ENCODE measurements at regions not wholly inside any gene's neighbourhood (a gene's known extent, or its start where the extent isn't known, plus 50 kb on each side); places are given as distances from the start of the nearest gene placed in this dataset.

DNA sequence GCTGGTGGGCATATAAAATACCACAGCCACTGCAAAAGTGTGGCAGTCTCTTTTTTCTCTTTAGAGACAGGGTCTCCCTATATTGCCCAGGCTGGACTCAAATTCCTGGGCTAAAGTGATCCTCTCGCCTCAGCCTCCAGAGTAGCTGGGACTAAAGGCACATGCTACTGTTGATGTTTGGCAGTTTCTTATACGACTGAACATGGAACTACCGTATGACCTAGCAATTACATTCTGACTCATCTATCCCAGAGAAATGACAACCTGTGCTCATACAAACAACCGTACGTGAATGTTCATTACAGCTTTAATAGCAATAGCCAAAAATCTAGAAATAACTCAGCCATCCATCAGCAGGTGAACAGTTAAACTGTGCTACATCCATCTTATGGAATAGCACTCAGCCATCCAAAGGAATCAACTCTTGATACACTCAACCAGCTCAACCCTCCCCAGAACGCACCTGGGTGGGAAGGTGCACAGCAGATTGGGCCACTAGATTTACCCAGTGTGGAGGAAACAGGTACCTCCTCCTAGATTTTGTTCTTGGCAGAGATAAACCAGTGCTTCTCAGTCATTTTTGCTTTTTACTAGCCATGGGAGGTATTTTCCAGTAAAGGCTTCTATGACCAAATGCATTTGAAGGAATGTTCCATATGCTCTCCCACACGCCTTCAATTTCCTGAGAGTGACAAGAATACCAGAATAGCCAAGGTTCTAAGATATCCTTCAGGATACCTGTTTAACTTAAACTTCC, 130.5 kb downstream of the MED15 start:
- DNase-seq (ENCODE audit: low spot score), result no peak

DNA sequence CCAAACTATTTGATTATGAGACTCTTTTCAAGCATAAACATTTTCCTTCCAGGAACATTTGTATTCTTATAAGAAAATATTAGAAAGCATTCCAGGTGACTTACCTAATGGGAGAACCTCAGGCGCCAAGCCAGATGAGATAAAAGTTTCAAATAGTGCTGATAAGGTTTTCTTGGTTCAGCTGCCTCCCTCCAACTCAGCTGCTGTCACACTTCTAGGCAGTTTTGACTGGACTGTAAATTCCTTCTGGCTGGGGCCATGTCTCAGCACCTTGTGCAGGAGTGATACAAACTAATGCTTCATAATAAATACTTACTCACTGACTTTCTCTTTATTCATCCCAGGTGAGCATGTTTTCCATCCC, 131.1 kb downstream of the MED15 start:
- DNase-seq (ENCODE audit: low spot score), result no peak

DNA sequence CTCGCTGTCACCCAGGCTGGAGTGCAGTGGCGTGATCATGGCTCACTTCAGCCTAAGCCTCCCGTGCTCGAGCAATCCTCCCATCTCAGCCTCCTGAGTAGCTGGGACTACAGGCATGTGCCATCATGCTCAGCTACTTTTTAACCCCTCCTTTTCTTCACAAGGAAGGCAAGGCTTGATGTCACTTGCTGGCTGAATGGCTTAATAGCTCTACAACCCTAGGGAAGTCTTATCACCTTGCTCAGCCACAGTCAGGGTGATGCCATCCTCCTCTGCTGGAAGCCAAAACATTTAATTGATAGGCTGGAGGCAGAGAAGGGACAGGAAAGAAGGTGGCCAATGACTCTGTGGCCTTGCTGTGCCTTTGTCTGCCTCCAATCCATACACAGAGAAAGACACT, 131.9 kb downstream of the MED15 start:
- DNase-seq (ENCODE audit: low spot score), result no peak

DNA sequence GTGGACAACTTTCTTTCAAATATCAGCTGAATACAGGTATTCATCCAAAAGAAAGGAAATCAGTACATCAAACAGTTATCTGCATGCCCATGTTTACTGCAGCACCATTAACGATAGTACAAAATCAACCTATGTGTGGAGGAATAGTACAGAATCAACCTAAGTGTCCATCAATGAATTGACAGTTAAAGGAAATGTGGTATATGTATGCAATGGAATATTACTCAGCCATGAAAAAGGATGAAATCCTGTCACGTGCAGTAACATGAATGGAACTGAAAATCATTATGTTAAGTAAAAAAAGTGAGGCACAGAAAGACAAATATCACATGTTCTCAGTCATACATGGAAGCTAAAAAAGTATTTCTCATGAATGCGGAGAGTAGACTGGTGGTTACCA, 132.3 kb downstream of the MED15 start:
- DNase-seq (ENCODE audit: low spot score), result no peak

DNA sequence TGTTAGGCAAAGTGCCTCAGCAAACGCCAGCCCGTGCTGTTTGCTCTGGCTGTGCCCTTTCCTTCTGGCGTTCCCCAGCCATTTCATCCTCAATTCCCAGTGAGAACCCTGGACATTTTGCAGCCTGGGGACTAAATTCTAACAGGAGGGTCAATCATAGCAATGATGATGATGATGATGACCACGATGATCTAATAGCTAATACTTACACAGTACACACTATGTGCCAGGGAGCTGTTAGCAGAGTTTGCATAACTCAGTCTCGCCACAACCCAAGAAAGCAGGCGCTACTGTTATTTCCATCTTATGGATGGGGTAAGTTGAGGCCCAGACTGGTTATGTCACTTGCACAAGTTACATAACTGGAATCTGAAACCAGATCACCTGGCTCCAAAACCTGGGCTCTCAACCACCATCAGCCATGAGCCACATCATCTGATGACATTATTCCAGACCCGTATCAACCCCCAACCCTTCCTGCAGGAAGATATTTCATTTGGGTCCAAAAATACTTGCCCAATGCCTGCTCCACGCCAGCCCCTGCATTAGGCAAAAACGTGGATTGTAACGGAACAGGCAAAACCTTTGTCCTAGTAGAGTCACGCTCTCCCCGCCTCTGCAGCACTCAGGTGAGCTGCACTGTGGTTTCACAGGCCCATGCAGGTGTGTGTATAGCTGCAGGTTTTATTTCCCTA, 132.6 kb upstream of the SERPIND1 start:
- no peak for DNase-seq (ENCODE audit: low spot score)

DNA sequence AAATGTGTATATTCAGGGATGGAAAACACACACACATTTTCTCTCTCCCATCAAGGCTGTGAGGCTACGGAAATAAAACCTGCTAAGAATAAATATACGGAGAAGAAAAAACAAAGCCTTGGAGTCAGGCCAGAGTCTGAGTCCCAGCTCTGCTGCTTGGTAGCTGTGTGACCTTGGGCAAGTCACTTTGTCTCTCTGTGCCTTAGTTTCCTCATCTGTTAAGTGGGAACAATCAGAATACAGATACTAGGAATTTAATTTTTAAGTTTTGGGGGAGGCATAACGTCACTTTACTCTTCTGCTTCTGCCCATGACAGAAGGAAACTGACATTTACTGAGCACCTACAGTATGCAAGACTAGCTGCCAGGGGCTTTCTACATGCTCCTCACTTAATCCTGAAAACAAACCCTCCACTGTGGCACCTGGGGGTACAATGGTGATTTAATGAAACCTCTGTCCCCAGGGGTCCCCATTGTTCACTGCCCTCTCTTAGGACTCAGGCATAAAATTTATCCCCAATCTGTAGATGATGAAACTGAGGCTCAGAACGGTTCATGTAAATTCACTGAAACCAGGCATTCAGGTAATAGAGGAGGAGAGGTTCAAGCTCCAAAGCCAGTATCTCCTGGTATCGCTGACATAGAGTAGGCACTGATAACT, 131.9 kb upstream of the SERPIND1 start:
- DNase-seq (ENCODE audit: low spot score), result no peak

DNA sequence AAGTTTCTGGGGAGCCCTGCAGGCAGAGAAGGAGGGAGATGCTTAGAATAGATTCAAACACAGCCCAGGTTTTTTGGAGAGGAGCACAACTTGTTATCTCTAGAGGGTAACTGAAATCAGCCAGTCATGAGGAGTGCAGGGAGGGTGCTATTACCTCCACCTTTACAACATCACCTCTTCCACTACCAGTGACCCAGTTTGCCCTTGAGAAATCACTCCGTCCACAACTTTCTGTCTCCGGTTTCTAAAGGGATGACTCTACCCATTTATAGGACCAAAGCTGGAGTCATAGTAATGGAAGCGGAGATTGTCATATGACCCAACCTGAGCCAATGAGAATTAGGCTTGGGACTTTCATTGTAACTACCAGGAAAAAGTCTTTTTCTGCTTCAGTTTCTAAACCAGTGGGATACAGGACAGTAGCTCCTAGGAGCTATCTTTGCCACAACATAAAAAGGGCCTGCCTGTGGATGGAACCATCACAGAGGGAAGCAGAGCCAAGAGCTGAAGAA, 131.2 kb upstream of the SERPIND1 start:
- DNase-seq (ENCODE audit: low spot score), result no peak

DNA sequence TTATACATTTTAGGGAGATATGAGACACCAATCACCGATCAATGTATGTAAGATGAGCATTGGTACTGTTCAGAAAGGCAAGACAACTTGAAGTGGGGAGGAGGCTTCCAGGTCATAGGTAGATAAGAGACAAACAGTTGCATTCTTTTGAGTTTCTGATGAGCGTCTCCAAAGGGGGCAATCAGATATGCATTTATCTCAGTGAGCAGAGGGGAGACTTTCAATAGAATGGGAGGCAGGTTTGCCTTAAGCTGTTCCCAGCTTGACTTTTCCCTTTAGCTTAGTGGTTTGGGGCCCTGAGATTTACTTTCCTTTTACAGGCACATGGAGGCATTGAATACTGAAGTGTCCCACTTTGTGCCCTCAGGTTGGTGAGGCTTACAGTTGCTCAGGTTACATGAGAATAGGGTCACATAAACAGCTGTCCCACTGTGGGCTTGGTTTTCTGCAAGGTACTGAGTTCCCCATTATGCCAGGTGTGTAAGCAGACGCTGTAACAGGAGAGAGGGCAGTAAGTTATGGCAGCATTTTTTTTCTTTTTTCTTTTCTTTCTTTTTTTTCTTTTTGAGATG, 129.8 kb upstream of the SERPIND1 start:
- DNase-seq (ENCODE audit: low spot score), result no peak

DNA sequence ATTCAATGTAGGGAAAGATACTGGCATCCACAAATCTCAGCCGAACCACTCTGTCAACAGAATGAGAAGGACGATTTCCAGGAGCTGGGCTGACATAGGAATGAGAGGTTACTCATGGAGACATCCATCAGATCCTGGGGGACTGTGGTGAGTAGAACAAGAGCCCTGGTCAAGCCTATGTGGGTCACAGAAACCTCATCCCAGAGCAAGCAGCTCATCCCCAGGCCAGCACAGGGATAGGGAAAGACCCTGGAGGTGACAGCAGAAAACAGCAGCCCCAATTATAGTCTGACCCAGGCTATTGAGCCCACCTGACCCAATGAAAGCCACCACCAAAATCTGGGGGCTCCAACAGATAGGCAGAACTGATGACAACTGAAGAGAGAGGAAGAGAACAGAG, 128.0 kb upstream of the SERPIND1 start:
- no peak for DNase-seq (ENCODE audit: low spot score)

DNA sequence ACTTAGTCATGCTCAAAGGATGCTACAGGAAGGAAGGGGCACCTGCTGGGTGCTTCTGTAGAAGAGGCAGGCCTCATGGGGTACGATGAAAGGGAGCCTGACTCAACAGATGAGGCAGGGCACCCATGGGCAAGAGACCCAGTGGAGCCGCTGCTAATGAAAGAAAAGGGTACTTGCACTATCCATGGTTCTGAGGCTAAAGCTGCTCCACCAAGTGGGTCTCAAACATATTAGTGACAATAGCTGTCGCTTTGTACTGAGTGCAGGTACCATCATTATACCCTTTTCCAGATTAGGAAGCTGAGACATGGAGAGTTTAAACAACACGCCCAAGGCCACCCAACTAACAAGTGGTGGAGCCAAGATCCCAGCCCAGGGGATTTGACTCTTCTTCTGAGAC, 127.5 kb upstream of the SERPIND1 start:
- no peak for DNase-seq (ENCODE audit: low spot score)

DNA sequence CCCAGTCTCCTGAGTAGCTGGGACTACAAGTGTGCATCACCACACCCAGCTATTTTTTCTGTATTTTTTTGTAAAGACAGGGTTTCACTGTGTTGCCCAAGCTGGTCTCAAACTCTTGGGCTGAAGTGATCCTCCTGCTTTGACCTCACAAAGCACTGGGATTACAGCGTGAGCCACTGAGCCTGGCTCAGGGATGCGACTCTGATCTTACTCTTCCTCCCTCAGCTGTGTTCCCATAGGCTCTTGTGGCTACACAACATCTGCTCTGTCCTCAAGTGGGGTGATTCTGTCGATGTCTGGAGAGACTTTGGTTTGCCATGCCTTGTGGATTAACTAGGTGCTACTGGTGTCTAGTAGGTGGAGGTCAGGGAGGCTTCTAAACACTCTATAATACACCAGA, 127.0 kb upstream of the SERPIND1 start:
- no peak for DNase-seq (ENCODE audit: low spot score)

DNA sequence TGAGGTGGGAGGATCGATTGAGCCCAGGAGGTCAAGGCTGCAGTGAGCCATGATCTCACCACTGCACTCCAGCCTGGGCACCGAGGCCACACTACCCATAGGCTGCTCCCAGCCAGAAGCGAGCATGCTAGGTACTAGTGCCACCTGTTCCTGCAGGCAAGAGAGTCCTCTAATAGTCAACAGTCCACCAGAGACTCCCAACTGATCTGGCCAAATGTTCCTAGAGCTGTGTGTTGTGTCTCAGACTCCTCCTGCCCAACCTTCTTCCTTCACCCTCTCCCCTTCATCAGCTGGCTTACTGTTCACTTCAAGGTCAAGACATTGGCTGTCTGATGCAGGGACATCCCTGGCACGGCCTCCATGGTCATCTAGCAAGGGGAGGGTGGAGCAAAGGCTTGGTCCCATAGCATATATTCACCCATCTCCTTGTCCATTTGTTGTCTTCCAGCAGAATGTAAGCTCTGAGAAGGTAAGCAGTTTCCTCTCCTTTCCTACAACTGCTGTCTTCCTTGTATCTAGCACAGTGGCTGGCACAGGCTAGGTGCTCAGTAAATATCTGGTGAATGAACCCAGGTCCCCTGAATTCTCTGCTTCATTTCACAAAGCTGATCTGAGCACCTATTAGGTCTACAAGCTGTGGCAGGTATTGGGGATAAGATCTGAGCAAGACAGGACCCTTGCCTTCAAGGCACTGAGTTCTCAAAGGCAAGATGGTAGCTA, 126.2 kb upstream of the SERPIND1 start:
- DNase-seq (ENCODE audit: low spot score), result no peak

DNA sequence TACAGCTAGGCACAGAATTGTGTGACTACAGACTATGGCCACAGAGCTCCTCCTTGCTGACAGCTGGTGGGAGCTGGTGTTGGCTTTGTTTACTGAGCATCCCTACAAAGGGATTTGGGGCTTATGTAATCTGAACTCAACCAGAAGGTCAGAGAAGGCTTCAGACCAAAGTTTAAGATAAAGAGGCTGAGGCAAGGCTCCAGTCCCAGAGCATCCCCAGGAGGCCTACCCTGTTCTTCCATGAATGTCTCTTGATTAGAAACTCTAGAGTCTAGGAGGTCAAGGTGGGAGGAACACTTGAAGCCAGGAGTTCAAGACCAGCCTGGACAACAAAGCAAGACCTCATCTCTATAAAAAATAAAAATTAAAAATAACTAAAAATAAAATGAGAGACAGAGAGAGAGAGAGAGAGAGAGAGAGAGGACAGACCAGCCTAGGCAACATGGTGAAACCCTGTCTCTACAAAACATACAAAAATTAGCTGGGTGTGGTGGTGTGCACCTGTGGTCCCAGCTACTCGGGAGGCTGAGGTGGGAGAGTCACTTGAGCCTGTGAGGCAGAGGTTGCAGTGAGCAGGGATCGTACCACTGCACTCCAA, 125.5 kb upstream of the SERPIND1 start:
- DNase-seq (ENCODE audit: low spot score), result no peak

DNA sequence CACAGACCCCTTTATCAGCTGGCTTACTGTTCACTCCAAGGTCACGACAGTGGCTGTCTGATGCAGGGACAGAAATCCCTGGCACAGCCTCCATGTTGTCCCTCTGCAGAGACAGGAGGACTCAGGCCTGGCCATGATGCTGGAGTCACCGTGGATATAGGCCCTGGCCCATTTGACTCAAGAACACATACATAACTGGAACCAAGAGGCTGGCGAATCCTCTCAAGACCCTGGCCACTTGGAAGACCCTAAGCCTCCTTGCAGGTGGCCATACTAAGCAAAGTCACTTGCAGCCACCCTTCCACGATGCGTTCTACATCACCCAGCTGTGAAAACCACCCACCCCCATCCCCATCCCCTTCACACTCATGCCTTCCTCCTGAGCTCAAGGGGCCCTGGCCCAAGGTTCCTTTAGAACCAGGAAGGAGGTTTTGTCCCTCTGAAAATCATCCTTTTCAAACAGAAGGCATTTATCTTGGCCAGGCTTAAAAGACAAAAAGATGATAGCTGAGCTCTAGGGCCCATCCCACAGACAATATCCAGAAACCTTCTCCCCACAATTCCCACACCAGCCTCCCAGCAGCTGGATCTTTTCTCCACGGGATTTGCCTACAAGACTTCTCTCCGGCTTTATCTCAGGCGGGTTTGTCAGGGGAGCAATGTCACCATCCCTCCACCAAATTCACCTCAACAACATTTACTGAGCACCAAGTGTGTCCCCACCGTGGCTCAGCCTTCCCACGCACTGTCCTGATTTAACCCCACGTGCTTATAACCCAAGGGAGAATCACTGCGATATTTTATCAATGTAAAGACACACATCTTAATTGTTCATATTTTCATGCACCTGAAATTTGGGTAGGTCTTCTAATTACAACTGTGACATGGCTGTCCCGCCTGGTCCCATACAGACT, 123.4 kb upstream of the SERPIND1 start:
- peak; percentile 22 for DNase-seq (ENCODE audit: low spot score)

DNA sequence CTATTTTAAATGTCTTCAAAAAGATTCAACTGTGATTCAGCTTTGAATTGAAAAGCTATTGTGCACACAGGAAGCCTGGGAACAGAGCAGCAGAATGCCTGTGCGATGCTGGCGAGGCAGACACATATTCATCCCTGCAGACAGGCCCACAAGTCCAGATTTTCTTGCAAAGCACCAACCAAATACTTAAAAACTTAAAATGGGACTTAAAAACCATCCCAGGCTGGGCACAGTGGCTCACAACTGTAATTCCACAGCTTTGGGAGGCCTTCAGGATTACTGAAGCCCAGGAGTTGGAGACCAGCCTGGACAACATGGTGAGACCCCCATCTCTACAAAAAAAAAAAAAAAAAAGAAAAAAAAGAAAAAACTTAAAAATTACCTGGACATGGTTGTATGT, 122.6 kb upstream of the SERPIND1 start:
- DNase-seq (ENCODE audit: low spot score), result peak; percentile 0

DNA sequence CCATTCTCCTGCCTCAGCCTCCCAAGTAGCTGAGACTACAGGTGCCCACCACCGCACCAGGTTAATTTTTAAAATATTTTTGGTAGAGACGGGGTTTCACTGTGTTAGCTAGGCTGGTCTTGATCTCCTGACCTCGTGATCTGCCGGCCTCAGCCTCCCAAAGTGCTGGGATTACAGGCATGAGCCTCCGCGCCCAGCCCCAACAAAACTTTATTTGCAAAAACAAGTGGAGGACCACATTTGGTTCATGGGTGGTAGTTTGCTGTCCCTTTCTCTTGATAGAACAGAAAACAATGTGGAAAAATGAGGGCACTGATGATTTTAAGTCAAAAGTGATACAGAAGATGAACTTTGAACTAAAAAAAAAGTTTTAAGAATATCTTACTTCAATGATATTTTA, 121.8 kb upstream of the SERPIND1 start:
- DNase-seq (ENCODE audit: low spot score), result peak; percentile 3

DNA sequence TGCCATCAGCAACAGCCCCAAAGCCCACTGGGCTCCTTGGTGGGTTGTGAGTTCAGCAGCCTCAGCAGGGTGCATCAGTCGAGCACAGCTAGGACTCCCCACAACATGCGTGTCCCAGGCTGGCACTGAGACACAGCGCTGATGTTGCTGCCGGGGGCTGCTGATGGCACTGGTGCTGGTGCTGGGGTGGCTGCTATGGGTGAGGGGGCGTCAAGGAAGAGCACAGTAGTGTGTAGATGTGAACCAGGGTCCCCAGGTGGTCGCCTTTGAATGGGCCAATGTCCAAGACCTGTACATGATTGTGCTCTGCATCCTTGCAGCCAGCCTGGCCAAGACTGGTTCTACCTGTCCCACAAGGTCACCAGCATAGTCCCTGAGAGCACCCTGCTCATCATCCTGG, 121.3 kb upstream of the SERPIND1 start:
- peak; percentile 5 for DNase-seq (ENCODE audit: low spot score)

DNA sequence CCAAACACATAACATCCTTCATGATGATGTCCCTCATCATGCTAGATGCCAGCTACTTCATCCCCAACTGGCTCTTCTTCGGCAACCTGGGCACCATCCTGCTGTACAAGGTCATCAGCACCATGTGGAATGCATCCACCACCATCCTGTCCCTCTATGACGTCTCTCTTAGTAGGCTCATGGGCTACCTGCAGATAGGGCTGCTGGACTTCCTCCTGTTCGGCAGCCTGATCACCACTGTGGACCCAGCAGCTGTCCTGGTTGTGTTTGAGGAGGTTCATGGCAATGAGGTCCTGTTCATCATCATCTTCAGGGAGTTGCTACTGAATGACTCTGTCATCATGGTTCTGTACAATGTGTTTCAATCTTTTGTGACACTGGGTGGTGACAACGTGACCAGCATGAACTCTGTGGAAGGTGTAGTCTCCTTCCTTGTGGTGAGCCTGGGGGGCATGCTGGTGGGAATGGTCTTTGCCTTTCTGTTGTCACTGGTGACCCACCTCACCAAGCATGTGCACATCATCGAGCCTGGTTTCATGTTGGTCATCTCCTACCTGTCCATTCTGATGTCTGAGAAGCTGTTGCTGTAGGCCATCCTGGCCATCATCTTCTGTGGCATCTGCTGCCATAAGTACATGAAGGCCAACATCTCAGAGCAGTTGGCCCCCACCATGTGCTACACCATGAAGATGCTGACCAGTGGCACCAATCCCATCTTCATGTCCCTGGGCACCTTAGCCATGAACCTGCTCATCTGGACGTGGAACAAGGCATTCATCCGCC, 120.7 kb upstream of the SERPIND1 start:
- DNase-seq (ENCODE audit: low spot score), result peak; percentile 7

DNA sequence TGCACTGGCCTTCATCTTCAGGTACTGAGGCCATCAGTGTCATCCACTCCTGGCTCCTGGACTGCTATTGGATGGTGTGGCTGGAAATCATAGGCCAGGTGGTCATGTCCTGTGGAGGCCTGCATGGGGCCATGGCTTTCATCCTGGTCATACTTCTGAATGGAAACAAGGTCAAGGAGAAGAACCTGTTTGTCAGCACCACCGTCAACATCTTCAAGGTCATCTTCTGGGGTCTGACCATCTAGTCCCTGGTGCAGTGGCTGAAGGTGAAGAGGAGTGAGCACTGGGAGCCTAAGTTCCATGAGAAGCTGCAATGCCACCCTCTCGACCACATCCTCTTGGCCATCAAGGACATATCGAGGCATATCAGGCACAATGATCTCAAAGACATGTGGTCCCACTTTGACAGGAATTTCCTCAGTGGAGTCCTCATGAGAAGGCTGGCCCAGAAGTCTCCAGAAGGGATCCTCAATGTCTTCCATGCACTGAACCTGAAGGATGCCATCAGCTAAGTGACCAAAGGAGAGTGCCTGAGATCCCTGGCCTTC, 120.0 kb upstream of the SERPIND1 start:
- DNase-seq (ENCODE audit: low spot score), result no peak
